Iris pigment epithelial cell (primary cell): ENCODE measurements at regions not wholly inside any gene's neighbourhood (a gene's known extent, or its start where the extent isn't known, plus 50 kb on each side); places are given as distances from the start of the nearest gene placed in this dataset.

Source experiments
- DNase-seq: peaks from one replicate; pipeline ENCODE4 v3.0.0-alpha.2; 2011; ENCODE audit warnings: low read depth

GRCh38 chr1:4045397-4046010 lies 145.4 kb upstream of the C1orf174 start:
- DNase-seq: no peak

GRCh38 chr1:4046836-4047461 lies 146.9 kb upstream of the C1orf174 start:
- DNase-seq: no peak

GRCh38 chr1:4047666-4048065 lies 147.6 kb upstream of the C1orf174 start:
- DNase-seq: no peak

GRCh38 chr1:4048076-4048475 lies 148.0 kb upstream of the C1orf174 start:
- DNase-seq: no peak

- no peak for DNase-seq
These were observed 148.8 kb upstream of the C1orf174 start for GRCh38 chr1:4048921-4049320.

- DNase-seq: no peak
These were observed 150.9 kb upstream of the C1orf174 start for GRCh38 chr1:4050998-4051397.

GRCh38 chr1:4052657-4053056 lies 152.6 kb upstream of the C1orf174 start:
- DNase-seq: no peak

- no peak for DNase-seq
These were observed 153.2 kb upstream of the C1orf174 start for GRCh38 chr1:4053160-4053748.

GRCh38 chr1:4053774-4054173 lies 153.7 kb upstream of the C1orf174 start:
- no peak for DNase-seq

GRCh38 chr1:4055294-4055967 lies 155.4 kb upstream of the C1orf174 start:
- no peak for DNase-seq

GRCh38 chr1:4056422-4056821 lies 156.3 kb upstream of the C1orf174 start:
- DNase-seq: no peak

GRCh38 chr1:4056989-4057388 lies 156.9 kb upstream of the C1orf174 start:
- no peak for DNase-seq

GRCh38 chr1:4057603-4058002 lies 157.5 kb upstream of the C1orf174 start:
- no peak for DNase-seq

- no peak for DNase-seq
These were observed 158.1 kb upstream of the C1orf174 start for GRCh38 chr1:4058122-4058521.

GRCh38 chr1:4058706-4059105 lies 158.6 kb upstream of the C1orf174 start:
- no peak for DNase-seq

GRCh38 chr1:4059270-4059669 lies 159.2 kb upstream of the C1orf174 start:
- no peak for DNase-seq

- no peak for DNase-seq
These were observed 160.8 kb upstream of the C1orf174 start for GRCh38 chr1:4060850-4061249.

- no peak for DNase-seq
These were observed 161.5 kb upstream of the C1orf174 start for GRCh38 chr1:4061521-4062031.

- no peak for DNase-seq
These were observed 162.0 kb upstream of the C1orf174 start for GRCh38 chr1:4062041-4062440.

- no peak for DNase-seq
These were observed 162.5 kb upstream of the C1orf174 start for GRCh38 chr1:4062560-4062959.

- DNase-seq: no peak
These were observed 162.9 kb upstream of the C1orf174 start for GRCh38 chr1:4062992-4063391.

GRCh38 chr1:4063516-4063915 lies 163.4 kb upstream of the C1orf174 start:
- no peak for DNase-seq
